AG09319 (cell line): ENCODE measurements at regions not wholly inside any gene's neighbourhood (a gene's known extent, or its start where the extent isn't known, plus 50 kb on each side); places are given as distances from the start of the nearest gene placed in this dataset.

Experiments
- DNase-seq: peaks from one replicate; pipeline ENCODE4 v3.0.0-alpha.2; 2010; ENCODE audit warnings: low read depth; ENCODE audit errors: extremely low read depth
- CTCF ChIP-seq: IDR thresholded peaks from 2 replicates; pipeline ENCODE4 v1.5.1; 2011; ENCODE audit warnings: low read depth, mild to moderate bottlenecking, inconsistent platforms, low read length, moderate library complexity

- no peak for DNase-seq
- TF ChIP-seq CTCF: no peak
These were observed 65.7 kb upstream of the RTN4 start for GRCh38 chr2:55115761-55116597.

GRCh38 chr2:55114597-55114996 lies 64.3 kb upstream of the RTN4 start:
- TF ChIP-seq CTCF: no peak

GRCh38 chr2:55114082-55114481 lies 63.8 kb upstream of the RTN4 start:
- no peak for TF ChIP-seq CTCF
- no peak for DNase-seq

More at GRCh38 chr2:55114597-55114996, 64.3 kb upstream of the RTN4 start:
- no peak for DNase-seq

GRCh38 chr2:55112229-55113031 lies 62.2 kb upstream of the RTN4 start:
- TF ChIP-seq CTCF: peak; percentile 25
- no peak for DNase-seq

GRCh38 chr2:55111570-55112228 lies 61.4 kb upstream of the RTN4 start:
- DNase-seq: peak; percentile 79
- TF ChIP-seq CTCF: no peak

GRCh38 chr2:55111230-55111569 lies 60.9 kb upstream of the RTN4 start:
- no peak for DNase-seq
- TF ChIP-seq CTCF: no peak
